Ovary (tissue), 7 donors: ENCODE measurements at regions not wholly inside any gene's neighbourhood (a gene's known extent, or its start where the extent isn't known, plus 50 kb on each side); places are given as distances from the start of the nearest gene placed in this dataset.

Source experiments
- DNase-seq, 5 donors: peaks; one replicate each; pipeline ENCODE4 v3.0.0-alpha.2; 2019 to 2020
- H3K27ac ChIP-seq, 2 donors: fragments of 200-600 bp; one replicate each; pipeline versions ENCODE4 v1.5.1 to v1.8.0; 2019 to 2022
- H3K27me3 ChIP-seq: fragments of 200-600 bp; one replicate; pipeline ENCODE4 v1.8.0; 2022
- H3K36me3 ChIP-seq: fragments of 200-600 bp; sonication (generic); one replicate; pipeline ENCODE4 v1.5.1; 2019
- H3K4me1 ChIP-seq: one replicate; pipeline ENCODE4 v1.8.1; 2013; ENCODE audit warnings: mild to moderate bottlenecking, moderate library complexity; ENCODE audit not compliant: insufficient read depth
- H3K4me3 ChIP-seq: fragments of 200-600 bp; sonication (generic); one replicate; pipeline ENCODE4 v1.5.1; 2017
- H3K9me3 ChIP-seq, 2 donors: fragments of 200-600 bp in 1 of 2; sonication (generic) in 1 of 2; one replicate each; pipeline versions ENCODE4 v1.5.1 to v1.8.1; 2013 to 2019; ENCODE audit warnings: mild to moderate bottlenecking in 1 of 2, moderate library complexity in 1 of 2
- EP300 ChIP-seq: sonication (generic); formaldehyde crosslinking; IDR thresholded peaks from one replicate; pipeline ENCODE4 v1.6.1; 2017; ENCODE audit warnings: antibody characterized with exemption
- POLR2A ChIP-seq: fragments of 450-650 bp; IDR thresholded peaks from one replicate; pipeline ENCODE4 v1.6.1; 2017; ENCODE audit warnings: antibody characterized with exemption, mild to moderate bottlenecking, moderate library complexity
- WGBS, 3 donors: extraction: QIAGEN DNeasy Blood & Tissue Kit in 1 of 3; methylation state at CpG; one replicate each; pipeline versions ENCODE4 v1.1.5 to v1.1.7; 2013 to 2017; 5-methylcytosine and 5-hydroxymethylcytosine counted together
- intact Hi-C, 4 donors: fragments of 100-400 bp; cut with DNase I; formaldehyde crosslinking; loops; one replicate each; pipeline versions ENCODE4 v1.11.0 to v1.15.1; 2022 to 2023
- TF ChIP-seq, protein P1 (sequence below), 3 donors: fragments of 450-650 bp in 2 of 3; fragments of 200-600 bp in 1 of 3; IDR thresholded peaks; one replicate each; pipeline versions ENCODE4 v1.5.1 to v1.8.0; 2016 to 2022; ENCODE audit warnings: antibody characterized with exemption in 3 of 3, mild to moderate bottlenecking in 1 of 3
- donor health status: DM: no; HTN: no; CAD: no; lungs with moderate emphysema.
- donor health status: DM: no; HTN: no; CAD: no.
- donor health status: Bipolar disorder and iron deficiency.
- donor health status: DM: no; HTN: no; CAD: no.
- donor health status: DM: yes; HTN: yes; CAD: no.

DNA sequence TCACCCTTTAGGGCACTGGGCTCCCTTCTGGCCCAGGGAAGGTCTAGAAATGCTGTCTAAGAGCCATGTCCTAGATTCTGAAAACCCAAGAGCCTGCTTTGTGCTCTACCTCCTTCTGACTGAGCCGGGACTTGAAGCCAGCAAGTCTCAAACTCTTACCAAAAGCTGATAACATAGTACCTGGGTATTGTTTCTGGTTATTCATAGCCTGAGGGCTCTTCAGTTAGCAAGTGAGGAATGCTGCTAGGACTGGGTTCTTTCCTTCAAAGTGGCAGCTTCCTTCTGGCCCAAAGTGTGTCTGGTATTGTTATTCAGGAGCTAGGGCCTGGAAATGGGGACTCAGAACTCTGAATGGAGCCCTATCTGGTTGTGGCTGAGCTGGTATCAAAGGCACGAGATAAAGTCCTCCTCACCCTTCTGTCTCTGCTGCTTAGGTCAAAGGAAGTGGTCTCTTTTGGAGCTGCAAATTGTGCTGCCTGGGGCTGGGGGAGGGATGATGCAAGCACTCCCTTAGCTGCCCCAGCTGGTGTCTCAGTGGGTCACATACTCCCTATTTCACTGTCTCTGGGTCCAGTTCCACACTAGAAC, 696.0 kb upstream of the CCDC179 start:
- DNase-seq: no peak
- 83 to 88% (median 87%) methylated on average over 2 of the region's 2 CpGs for WGBS, 3 donors

GRCh38 chr11:23563591-23563990, 703.3 kb upstream of the CCDC179 start:
- TF ChIP-seq, protein P1, sequence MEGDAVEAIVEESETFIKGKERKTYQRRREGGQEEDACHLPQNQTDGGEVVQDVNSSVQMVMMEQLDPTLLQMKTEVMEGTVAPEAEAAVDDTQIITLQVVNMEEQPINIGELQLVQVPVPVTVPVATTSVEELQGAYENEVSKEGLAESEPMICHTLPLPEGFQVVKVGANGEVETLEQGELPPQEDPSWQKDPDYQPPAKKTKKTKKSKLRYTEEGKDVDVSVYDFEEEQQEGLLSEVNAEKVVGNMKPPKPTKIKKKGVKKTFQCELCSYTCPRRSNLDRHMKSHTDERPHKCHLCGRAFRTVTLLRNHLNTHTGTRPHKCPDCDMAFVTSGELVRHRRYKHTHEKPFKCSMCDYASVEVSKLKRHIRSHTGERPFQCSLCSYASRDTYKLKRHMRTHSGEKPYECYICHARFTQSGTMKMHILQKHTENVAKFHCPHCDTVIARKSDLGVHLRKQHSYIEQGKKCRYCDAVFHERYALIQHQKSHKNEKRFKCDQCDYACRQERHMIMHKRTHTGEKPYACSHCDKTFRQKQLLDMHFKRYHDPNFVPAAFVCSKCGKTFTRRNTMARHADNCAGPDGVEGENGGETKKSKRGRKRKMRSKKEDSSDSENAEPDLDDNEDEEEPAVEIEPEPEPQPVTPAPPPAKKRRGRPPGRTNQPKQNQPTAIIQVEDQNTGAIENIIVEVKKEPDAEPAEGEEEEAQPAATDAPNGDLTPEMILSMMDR (IDR thresholded peaks at IDR 0.05): no peak
- TF ChIP-seq EP300 (no peak), POLR2A (no peak)
- no peaks in the 10 kb centered on the region for H3K27me3 ChIP-seq
- no peak for DNase-seq
- no peaks in the 10 kb centered on the region for H3K36me3 ChIP-seq
- no peak overlapping the region for H3K27ac ChIP-seq
- no peak overlapping the region for H3K4me3 ChIP-seq
- no peaks in the 10 kb centered on the region for H3K4me1 ChIP-seq
- no peaks in the 10 kb centered on the region for H3K9me3 ChIP-seq
- intact Hi-C loops: no loop called here

More for the DNA sequence above, 696.0 kb upstream of the CCDC179 start:
- no peak overlapping the region for H3K27ac ChIP-seq
- H3K36me3 ChIP-seq: no peaks in the 10 kb centered on the region
- no peaks in the 10 kb centered on the region for H3K4me1 ChIP-seq
- no peaks in the 10 kb centered on the region for H3K27me3 ChIP-seq
- H3K9me3 ChIP-seq: no peaks in the 10 kb centered on the region
- intact Hi-C loops: no loop called here
- no peak for TF ChIP-seq POLR2A
- TF ChIP-seq EP300: no peak
- TF ChIP-seq, protein P1 (IDR thresholded peaks at IDR 0.05): no peak
- no peak overlapping the region for H3K4me3 ChIP-seq

GRCh38 chr11:23564370-23564769, 704.1 kb upstream of the CCDC179 start:
- no peak overlapping the region for H3K4me3 ChIP-seq
- 82 to 92% (median 88%) methylated on average over 2 of the region's 2 CpGs for WGBS, 3 donors
- H3K27me3 ChIP-seq: no peaks in the 10 kb centered on the region
- TF ChIP-seq, protein P1 (IDR thresholded peaks at IDR 0.05): no peak
- TF ChIP-seq POLR2A (no peak), EP300 (no peak)
- no peak overlapping the region for H3K27ac ChIP-seq
- intact Hi-C loops: loop anchor here in 1 of 4 donors (1.0 kb wide), 1 partner anchor 9 kb away; no protein-coding TSS in a partner anchor
- H3K36me3 ChIP-seq: no peaks in the 10 kb centered on the region
- H3K4me1 ChIP-seq: no peaks in the 10 kb centered on the region
- no peak for DNase-seq
- no peaks in the 10 kb centered on the region for H3K9me3 ChIP-seq

- no peak for DNase-seq
- Histone ChIP-seq H3K27me3 (no peaks in the 10 kb centered on the region), H3K27ac (no peak overlapping the region), H3K9me3 (no peaks in the 10 kb centered on the region), H3K4me3 (no peak overlapping the region), H3K36me3 (no peaks in the 10 kb centered on the region), H3K4me1 (no peaks in the 10 kb centered on the region)
- 3 to 15% (median 7%) methylated on average over 1 of the region's 1 CpG for WGBS, 3 donors
- intact Hi-C loops: no loop called here
- TF ChIP-seq, protein P1 (IDR thresholded peaks at IDR 0.05): no peak
- TF ChIP-seq EP300: no peak
- no peak for TF ChIP-seq POLR2A
These were observed 708.9 kb upstream of the CCDC179 start for GRCh38 chr11:23569134-23569533.
